ENCODE measurements at regions not wholly inside any gene's neighbourhood (a gene's known extent, or its start where the extent isn't known, plus 50 kb on each side); places are given as distances from the start of the nearest gene placed in this dataset.

- DNase-seq (ENCODE audit: low read depth, low spot score) (no peak), FAIRE-seq (no peak)
- peaks cover 12% of the 10 kb centered on the region for H3K4me1 ChIP-seq (ENCODE audit: control insufficient read depth, extremely low read depth, insufficient read depth, low read length)
- H3K4me2 ChIP-seq (ENCODE audit: control insufficient read depth, extremely low read depth, insufficient read depth, low read depth, low read length) = no peak overlapping the region
- no peak overlapping the region for H3K9ac ChIP-seq (ENCODE audit: control insufficient read depth, extremely low read depth, insufficient read depth, low read length)
- H3K79me2 ChIP-seq (ENCODE audit: control insufficient read depth, insufficient read depth, low read length) = no peaks in the 10 kb centered on the region
- dilution Hi-C loops (cut with MboI; ENCODE audit: extremely low pct_ligation_motif_present, low sequenced_read_pairs) = no loop called here
- H3K9me3 ChIP-seq (ENCODE audit: control insufficient read depth, low read depth, low read length) = no peaks in the 10 kb centered on the region
- no peaks in the 10 kb centered on the region for H4K20me1 ChIP-seq (ENCODE audit: control insufficient read depth, extremely low read depth, insufficient read depth, low read length)
- no peak overlapping the region for H3K4me3 ChIP-seq (ENCODE audit: control insufficient read depth in 2 of 3, extremely low read depth in 1 of 3, insufficient read depth in 2 of 3, low read depth in 1 of 3, low read length in 3 of 3)
- no peaks in the 10 kb centered on the region for H3K36me3 ChIP-seq (ENCODE audit: control insufficient read depth in 2 of 2, extremely low read depth in 1 of 2, insufficient read depth in 2 of 2, low read length in 2 of 2)
- H2AFZ ChIP-seq (ENCODE audit: control insufficient read depth, low read length) = no peak overlapping the region
- H3K9me1 ChIP-seq (ENCODE audit: control insufficient read depth, extremely low read depth, insufficient read depth, low read length) = no peaks in the 10 kb centered on the region
- TF ChIP-seq EZH2 (IDR thresholded peaks at IDR 0.05; ENCODE audit: low read length) (no peak), CTCF (optimal IDR thresholded peaks at IDR 0.05 in 1 of 3, IDR thresholded peaks at IDR 0.05 in 1 of 3, conservative IDR thresholded peaks at IDR 0.05 in 1 of 3; ENCODE audit: extremely low read depth in 1 of 3, insufficient read depth in 2 of 3, low read length in 3 of 3) (no peak)
- H3K27me3 ChIP-seq (ENCODE audit: control insufficient read depth, extremely low read depth, insufficient read depth, low read length) = no peaks in the 10 kb centered on the region
- H3K27ac ChIP-seq (ENCODE audit: control insufficient read depth, insufficient read depth, low read length) = no peak overlapping the region
Measured at GRCh38 chr9:108277216-108277615, 578.6 kb downstream of the ACTL7B start.

- Histone ChIP-seq H3K27me3 (ENCODE audit: control insufficient read depth, extremely low read depth, insufficient read depth, low read length) (no peaks in the 10 kb centered on the region), H3K9me3 (ENCODE audit: control insufficient read depth, low read depth, low read length) (no peaks in the 10 kb centered on the region), H3K4me1 (ENCODE audit: control insufficient read depth, extremely low read depth, insufficient read depth, low read length) (peaks cover 25% of the 10 kb centered on the region), H3K27ac (ENCODE audit: control insufficient read depth, insufficient read depth, low read length) (no peak overlapping the region), H3K4me3 (ENCODE audit: control insufficient read depth in 2 of 3, extremely low read depth in 1 of 3, insufficient read depth in 2 of 3, low read depth in 1 of 3, low read length in 3 of 3) (no peak overlapping the region), H4K20me1 (ENCODE audit: control insufficient read depth, extremely low read depth, insufficient read depth, low read length) (no peaks in the 10 kb centered on the region), H3K36me3 (ENCODE audit: control insufficient read depth in 2 of 2, extremely low read depth in 1 of 2, insufficient read depth in 2 of 2, low read length in 2 of 2) (no peaks in the 10 kb centered on the region), H2AFZ (ENCODE audit: control insufficient read depth, low read length) (no peak overlapping the region), H3K9ac (ENCODE audit: control insufficient read depth, extremely low read depth, insufficient read depth, low read length) (no peak overlapping the region), H3K9me1 (ENCODE audit: control insufficient read depth, extremely low read depth, insufficient read depth, low read length) (no peaks in the 10 kb centered on the region), H3K79me2 (ENCODE audit: control insufficient read depth, insufficient read depth, low read length) (no peaks in the 10 kb centered on the region), H3K4me2 (ENCODE audit: control insufficient read depth, extremely low read depth, insufficient read depth, low read depth, low read length) (no peak overlapping the region)
- dilution Hi-C loops (cut with MboI; ENCODE audit: extremely low pct_ligation_motif_present, low sequenced_read_pairs) = no loop called here
- FAIRE-seq = no peak
- TF ChIP-seq EZH2 (IDR thresholded peaks at IDR 0.05; ENCODE audit: low read length) = no peak
- TF ChIP-seq CTCF (optimal IDR thresholded peaks at IDR 0.05 in 1 of 3, IDR thresholded peaks at IDR 0.05 in 1 of 3, conservative IDR thresholded peaks at IDR 0.05 in 1 of 3; ENCODE audit: extremely low read depth in 1 of 3, insufficient read depth in 2 of 3, low read length in 3 of 3) = no peak
- no peak for DNase-seq (ENCODE audit: low read depth, low spot score)
Measured at GRCh38 chr9:108275906-108276305, 579.9 kb downstream of the ACTL7B start.

Measured in keratinocyte (primary cell).